DND-41 (cell line): ENCODE measurements at regions not wholly inside any gene's neighbourhood (a gene's known extent, or its start where the extent isn't known, plus 50 kb on each side); places are given as distances from the start of the nearest gene placed in this dataset.

Source experiments
- ATAC-seq: fragments of 200-7000 bp; cut with Tn5 transposase; 3 replicates; pipeline ENCODE4 v1.9.1; 2021; ENCODE audit warnings: low read depth; ENCODE audit not compliant: insufficient read depth
- DNase-seq: peaks from one replicate; pipeline ENCODE4 v3.0.0-alpha.2; 2020
- H2AFZ ChIP-seq: 2 replicates; pipeline ENCODE4 v1.6.0; 2012; ENCODE audit warnings: low read depth, low read length
- H3K27ac ChIP-seq: 2 replicates; pipeline ENCODE4 v1.5.1; 2012; ENCODE audit warnings: low read length, inconsistent platforms
- H3K27me3 ChIP-seq: fragments of 200-600 bp; sonication (generic); 2 replicates; pipeline ENCODE4 v1.6.0; 2012; ENCODE audit warnings: low read length, mild to moderate bottlenecking, inconsistent platforms; ENCODE audit not compliant: insufficient read depth, poor library complexity
- H3K36me3 ChIP-seq: 2 replicates; pipeline ENCODE4 v1.5.1; 2012; ENCODE audit warnings: low read length, inconsistent platforms; ENCODE audit not compliant: insufficient read depth
- H3K4me1 ChIP-seq: 2 replicates; pipeline ENCODE4 v1.5.1; 2012; ENCODE audit warnings: mild to moderate bottlenecking, low read length; ENCODE audit not compliant: insufficient read depth
- H3K4me2 ChIP-seq: 2 replicates; pipeline ENCODE4 v1.6.0; 2012; ENCODE audit warnings: mild to moderate bottlenecking, moderate library complexity, low read length, inconsistent platforms; ENCODE audit not compliant: insufficient read depth
- H3K4me3 ChIP-seq, 2 experiments: fragments of 200-600 bp in 1 of 2; shearing (Covaris generic) in 1 of 2; 2 replicates each; pipeline ENCODE4 v1.5.1; 2012 to 2016; ENCODE audit warnings: inconsistent platforms in 2 of 2, low read length in 2 of 2, mild to moderate bottlenecking in 2 of 2, low read depth in 1 of 2, moderate library complexity in 1 of 2
- H3K79me2 ChIP-seq: 2 replicates; pipeline ENCODE4 v1.6.0; 2012; ENCODE audit warnings: low read length, inconsistent platforms; ENCODE audit not compliant: insufficient read depth
- H3K9ac ChIP-seq: 2 replicates; pipeline ENCODE4 v1.6.0; 2012; ENCODE audit warnings: low read depth, mild to moderate bottlenecking, inconsistent platforms, low read length, moderate library complexity
- H3K9me3 ChIP-seq: 2 replicates; pipeline ENCODE4 v1.5.1; 2012; ENCODE audit warnings: low read length, moderate library complexity, mild to moderate bottlenecking, inconsistent platforms; ENCODE audit not compliant: insufficient read depth, severe bottlenecking
- H4K20me1 ChIP-seq: 2 replicates; pipeline ENCODE4 v1.6.0; 2012; ENCODE audit warnings: low read length; ENCODE audit not compliant: insufficient read depth
- CTCF ChIP-seq: IDR thresholded peaks from 2 replicates; pipeline ENCODE4 v1.5.1; 2012; ENCODE audit warnings: borderline replicate concordance, low read length, moderate library complexity, mild to moderate bottlenecking; ENCODE audit not compliant: poor library complexity, severe bottlenecking; ENCODE audit errors: extremely low read depth
- EZH2 ChIP-seq: IDR thresholded peaks from 3 replicates; pipeline ENCODE4 v1.6.1; 2012; ENCODE audit warnings: borderline replicate concordance, low read depth, mild to moderate bottlenecking, moderate library complexity, low read length, inconsistent platforms; ENCODE audit not compliant: severe bottlenecking

- H3K4me1 ChIP-seq: no peaks in the 10 kb centered on the region
- no peaks in the 10 kb centered on the region for H3K9me3 ChIP-seq
- H4K20me1 ChIP-seq: no peaks in the 10 kb centered on the region
- H3K4me3 ChIP-seq: no peak overlapping the region
- no peak overlapping the region for H3K9ac ChIP-seq
- no peak overlapping the region for H2AFZ ChIP-seq
- H3K79me2 ChIP-seq: no peaks in the 10 kb centered on the region
- no peaks in the 10 kb centered on the region for H3K27me3 ChIP-seq
- H3K4me2 ChIP-seq: no peak overlapping the region
- no peak overlapping the region for H3K27ac ChIP-seq
- H3K36me3 ChIP-seq: no peaks in the 10 kb centered on the region
- no peak for ATAC-seq
- no peak for DNase-seq
- no peak for TF ChIP-seq EZH2
- TF ChIP-seq CTCF: no peak
Measured at GRCh38 chr1:87262688-87263087, 66.0 kb upstream of the LMO4 start.

DNA sequence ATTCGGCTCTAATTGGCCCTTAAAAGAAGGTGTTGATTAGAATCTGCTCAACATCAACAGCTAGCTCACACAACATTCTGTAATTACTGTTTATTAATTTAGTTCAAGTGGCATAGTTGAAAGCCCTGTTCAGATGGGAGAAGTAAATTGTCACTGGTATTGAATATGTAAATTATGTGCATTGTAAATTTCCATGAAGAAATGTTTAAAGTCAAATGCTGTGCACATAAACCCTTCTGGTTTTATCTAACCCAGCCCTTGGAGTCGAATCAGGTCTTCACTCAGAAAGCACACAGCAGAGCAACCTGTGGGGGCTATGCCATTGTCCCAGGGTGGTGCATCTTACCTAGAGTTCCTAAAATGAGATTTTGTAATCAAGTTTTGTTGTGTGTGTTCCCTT is 65.4 kb upstream of the LMO4 start:
- Histone ChIP-seq H3K79me2 (no peaks in the 10 kb centered on the region), H3K4me3 (no peak overlapping the region), H3K4me2 (no peak overlapping the region), H3K9me3 (no peaks in the 10 kb centered on the region), H4K20me1 (no peaks in the 10 kb centered on the region), H3K27ac (no peak overlapping the region), H3K36me3 (no peaks in the 10 kb centered on the region), H3K9ac (no peak overlapping the region), H3K4me1 (no peaks in the 10 kb centered on the region), H3K27me3 (no peaks in the 10 kb centered on the region), H2AFZ (no peak overlapping the region)
- no peak for ATAC-seq
- TF ChIP-seq EZH2 (no peak), CTCF (no peak)
- no peak for DNase-seq

DNA sequence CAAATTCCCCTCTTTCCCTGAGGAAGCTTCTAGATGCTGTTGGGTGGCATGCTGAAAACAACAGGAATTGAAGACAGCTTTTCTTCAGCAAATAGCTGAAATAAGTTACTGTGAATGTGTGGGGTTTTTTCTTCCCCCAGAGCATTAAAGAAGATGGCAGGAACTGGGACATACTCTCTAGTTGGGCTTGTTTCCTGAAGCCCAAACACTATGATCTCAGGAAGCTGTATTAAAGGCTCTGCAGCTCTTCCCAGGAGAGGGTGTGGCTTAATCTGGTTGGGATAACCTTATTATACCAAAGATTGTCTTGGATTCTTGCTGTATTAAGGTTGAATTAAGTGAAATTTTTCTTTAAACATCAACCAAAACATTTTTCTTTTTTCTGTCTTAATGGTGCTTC is 64.9 kb upstream of the LMO4 start:
- no peak overlapping the region for H3K9ac ChIP-seq
- no peak overlapping the region for H3K4me2 ChIP-seq
- no peak for TF ChIP-seq CTCF
- no peak for TF ChIP-seq EZH2
- H3K27me3 ChIP-seq: no peaks in the 10 kb centered on the region
- H3K79me2 ChIP-seq: no peaks in the 10 kb centered on the region
- H3K4me3 ChIP-seq: no peak overlapping the region
- no peaks in the 10 kb centered on the region for H3K4me1 ChIP-seq
- H3K9me3 ChIP-seq: no peaks in the 10 kb centered on the region
- no peaks in the 10 kb centered on the region for H4K20me1 ChIP-seq
- H3K36me3 ChIP-seq: no peaks in the 10 kb centered on the region
- H3K27ac ChIP-seq: no peak overlapping the region
- DNase-seq (no peak), ATAC-seq (no peak)
- no peak overlapping the region for H2AFZ ChIP-seq

DNA sequence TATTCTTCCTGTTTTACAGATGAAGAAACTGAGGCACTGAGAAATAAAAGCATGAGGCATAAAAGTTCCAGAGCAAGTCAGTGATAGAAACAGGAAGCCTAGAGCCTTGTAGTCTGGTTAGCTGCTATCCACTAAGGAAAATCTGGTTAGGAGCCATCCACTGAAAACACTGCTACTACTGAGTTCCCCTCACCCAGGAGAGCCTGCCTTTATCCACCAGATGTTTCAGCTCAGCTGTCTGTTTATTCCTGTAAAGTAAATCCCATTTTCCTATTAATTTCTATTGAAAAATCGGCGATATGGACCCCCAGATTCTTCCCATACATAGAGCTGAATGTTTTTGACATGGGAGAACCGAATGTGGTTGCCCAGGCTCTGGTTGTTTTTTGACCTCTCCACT is 63.7 kb upstream of the LMO4 start:
- Histone ChIP-seq H4K20me1 (no peaks in the 10 kb centered on the region), H2AFZ (no peak overlapping the region), H3K4me1 (no peaks in the 10 kb centered on the region), H3K9ac (no peak overlapping the region), H3K4me3 (no peak overlapping the region), H3K4me2 (no peak overlapping the region), H3K27ac (no peak overlapping the region), H3K79me2 (no peaks in the 10 kb centered on the region), H3K36me3 (no peaks in the 10 kb centered on the region), H3K27me3 (no peaks in the 10 kb centered on the region), H3K9me3 (no peaks in the 10 kb centered on the region)
- TF ChIP-seq CTCF (no peak), EZH2 (no peak)
- DNase-seq: no peak
- no peak for ATAC-seq
